ENCODE measurements at regions not wholly inside any gene's neighbourhood (a gene's known extent, or its start where the extent isn't known, plus 50 kb on each side); places are given as distances from the start of the nearest gene placed in this dataset.

DNA sequence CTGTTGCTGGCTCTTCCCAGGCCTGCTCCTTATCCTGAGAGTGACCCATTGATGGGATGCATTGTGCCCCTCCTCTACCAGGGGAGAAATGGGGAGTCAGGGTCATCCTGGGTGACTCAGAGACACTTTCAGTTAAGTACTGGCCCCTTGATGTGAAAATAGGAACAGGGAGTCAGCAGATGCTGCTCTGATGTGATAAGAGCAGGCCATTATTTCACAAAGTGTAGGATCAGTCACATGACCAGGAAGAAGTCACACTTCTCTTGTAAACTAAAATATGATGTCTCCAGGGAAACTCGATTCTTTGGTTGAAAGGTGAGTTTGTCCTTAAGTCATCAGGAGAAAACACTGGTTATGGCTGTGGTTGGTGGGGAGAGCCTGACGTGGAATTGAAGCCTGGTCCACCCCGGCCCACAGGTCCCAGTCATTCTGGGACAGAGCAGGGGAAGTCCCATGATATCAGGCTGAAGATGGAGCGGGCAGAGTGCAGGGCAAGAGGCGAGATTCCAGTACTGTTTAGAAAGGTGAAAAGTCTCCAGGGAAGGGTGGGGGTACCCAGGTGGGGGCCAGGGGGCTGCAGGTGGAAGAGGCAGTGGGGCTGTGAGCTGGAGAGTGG lies 88.6 kb upstream of the NLRP1 start:
- TF ChIP-seq, protein P1, sequence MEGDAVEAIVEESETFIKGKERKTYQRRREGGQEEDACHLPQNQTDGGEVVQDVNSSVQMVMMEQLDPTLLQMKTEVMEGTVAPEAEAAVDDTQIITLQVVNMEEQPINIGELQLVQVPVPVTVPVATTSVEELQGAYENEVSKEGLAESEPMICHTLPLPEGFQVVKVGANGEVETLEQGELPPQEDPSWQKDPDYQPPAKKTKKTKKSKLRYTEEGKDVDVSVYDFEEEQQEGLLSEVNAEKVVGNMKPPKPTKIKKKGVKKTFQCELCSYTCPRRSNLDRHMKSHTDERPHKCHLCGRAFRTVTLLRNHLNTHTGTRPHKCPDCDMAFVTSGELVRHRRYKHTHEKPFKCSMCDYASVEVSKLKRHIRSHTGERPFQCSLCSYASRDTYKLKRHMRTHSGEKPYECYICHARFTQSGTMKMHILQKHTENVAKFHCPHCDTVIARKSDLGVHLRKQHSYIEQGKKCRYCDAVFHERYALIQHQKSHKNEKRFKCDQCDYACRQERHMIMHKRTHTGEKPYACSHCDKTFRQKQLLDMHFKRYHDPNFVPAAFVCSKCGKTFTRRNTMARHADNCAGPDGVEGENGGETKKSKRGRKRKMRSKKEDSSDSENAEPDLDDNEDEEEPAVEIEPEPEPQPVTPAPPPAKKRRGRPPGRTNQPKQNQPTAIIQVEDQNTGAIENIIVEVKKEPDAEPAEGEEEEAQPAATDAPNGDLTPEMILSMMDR (IDR thresholded peaks at IDR 0.05) = no peak
- TF ChIP-seq POLR2A (IDR thresholded peaks at IDR 0.05) = no peak

Data from tibial nerve (tissue), 3 donors.